Amniotic epithelial cell (primary cell): ENCODE measurements at regions not wholly inside any gene's neighbourhood (a gene's known extent, or its start where the extent isn't known, plus 50 kb on each side); places are given as distances from the start of the nearest gene placed in this dataset.
"Not testable (repeated sequence)": the region's sequence is repeated elsewhere in the genome, so short reads cannot be mapped to it uniquely, and the experiment has no call there.

Source experiments
- DNase-seq: peaks from one replicate; pipeline ENCODE4 v3.0.0-alpha.2; 2010; ENCODE audit warnings: low read depth

- no peak for DNase-seq
Measured at GRCh38 chr11:44361813-44362212, 51.9 kb upstream of the ALX4 start.

- DNase-seq, result no peak
Measured at GRCh38 chr11:44363116-44363515, 53.2 kb upstream of the ALX4 start.

- no peak for DNase-seq
Measured at GRCh38 chr11:44364596-44364995, 54.7 kb upstream of the ALX4 start.

GRCh38 chr11:44365616-44366015 lies 55.7 kb upstream of the ALX4 start:
- no peak for DNase-seq

GRCh38 chr11:44366026-44366425 lies 56.1 kb upstream of the ALX4 start:
- no peak for DNase-seq

- no peak for DNase-seq
Measured at GRCh38 chr11:44366741-44367140, 56.8 kb upstream of the ALX4 start.

GRCh38 chr11:44367452-44367851 lies 57.5 kb upstream of the ALX4 start:
- no peak for DNase-seq

- no peak for DNase-seq
Measured at GRCh38 chr11:44368886-44369285, 58.9 kb upstream of the ALX4 start.

GRCh38 chr11:44371042-44371441 lies 61.1 kb upstream of the ALX4 start:
- not testable (repeated sequence) for DNase-seq

- no peak for DNase-seq
Measured at GRCh38 chr11:44371706-44372105, 61.8 kb upstream of the ALX4 start.

GRCh38 chr11:44372989-44373388 lies 63.0 kb upstream of the ALX4 start:
- DNase-seq, result no peak

GRCh38 chr11:44374001-44374400 lies 64.1 kb upstream of the ALX4 start:
- no peak for DNase-seq

- DNase-seq, result no peak
Measured at GRCh38 chr11:44376423-44376822, 66.5 kb upstream of the ALX4 start.

- no peak for DNase-seq
Measured at GRCh38 chr11:44377121-44377520, 67.2 kb upstream of the ALX4 start.

GRCh38 chr11:44377914-44378321 lies 68.0 kb upstream of the ALX4 start:
- DNase-seq, result no peak

- DNase-seq, result no peak
Measured at GRCh38 chr11:44379141-44380008, 69.4 kb upstream of the ALX4 start.

- DNase-seq, result no peak
Measured at GRCh38 chr11:44380009-44380313, 70.0 kb upstream of the ALX4 start.

- no peak for DNase-seq
Measured at GRCh38 chr11:44380820-44381219, 70.9 kb upstream of the ALX4 start.

- DNase-seq, result no peak
Measured at GRCh38 chr11:44381261-44381660, 71.3 kb upstream of the ALX4 start.

- no peak for DNase-seq
Measured at GRCh38 chr11:44382118-44382517, 72.2 kb upstream of the ALX4 start.

- no peak for DNase-seq
Measured at GRCh38 chr11:44382656-44383240, 72.8 kb upstream of the ALX4 start.

- DNase-seq, result no peak
Measured at GRCh38 chr11:44383246-44383645, 73.3 kb upstream of the ALX4 start.

- no peak for DNase-seq
Measured at GRCh38 chr11:44387415-44387814, 77.5 kb upstream of the ALX4 start.

- DNase-seq, result no peak
Measured at GRCh38 chr11:44387825-44388224, 77.9 kb upstream of the ALX4 start.
